Astrocyte (in vitro differentiated cells and primary cell): ENCODE measurements at regions not wholly inside any gene's neighbourhood (a gene's known extent, or its start where the extent isn't known, plus 50 kb on each side); places are given as distances from the start of the nearest gene placed in this dataset.

ENCODE experiments used
- EZH2 ChIP-seq: IDR thresholded peaks from 2 replicates; pipeline ENCODE4 v1.6.1; 2012; ENCODE audit warnings: mild to moderate bottlenecking, low read length, inconsistent platforms; ENCODE audit not compliant: insufficient read depth
- TF ChIP-seq, protein P1 (sequence below): IDR thresholded peaks from 2 replicates; pipeline ENCODE4 v1.5.1; 2011; ENCODE audit warnings: low read depth, mild to moderate bottlenecking, inconsistent platforms, low read length, moderate library complexity; ENCODE audit not compliant: insufficient read depth

GRCh38 chr6:103617642-103618041 lies 1242.1 kb downstream of the HACE1 start:
- no peak for TF ChIP-seq EZH2
- TF ChIP-seq, protein P1, sequence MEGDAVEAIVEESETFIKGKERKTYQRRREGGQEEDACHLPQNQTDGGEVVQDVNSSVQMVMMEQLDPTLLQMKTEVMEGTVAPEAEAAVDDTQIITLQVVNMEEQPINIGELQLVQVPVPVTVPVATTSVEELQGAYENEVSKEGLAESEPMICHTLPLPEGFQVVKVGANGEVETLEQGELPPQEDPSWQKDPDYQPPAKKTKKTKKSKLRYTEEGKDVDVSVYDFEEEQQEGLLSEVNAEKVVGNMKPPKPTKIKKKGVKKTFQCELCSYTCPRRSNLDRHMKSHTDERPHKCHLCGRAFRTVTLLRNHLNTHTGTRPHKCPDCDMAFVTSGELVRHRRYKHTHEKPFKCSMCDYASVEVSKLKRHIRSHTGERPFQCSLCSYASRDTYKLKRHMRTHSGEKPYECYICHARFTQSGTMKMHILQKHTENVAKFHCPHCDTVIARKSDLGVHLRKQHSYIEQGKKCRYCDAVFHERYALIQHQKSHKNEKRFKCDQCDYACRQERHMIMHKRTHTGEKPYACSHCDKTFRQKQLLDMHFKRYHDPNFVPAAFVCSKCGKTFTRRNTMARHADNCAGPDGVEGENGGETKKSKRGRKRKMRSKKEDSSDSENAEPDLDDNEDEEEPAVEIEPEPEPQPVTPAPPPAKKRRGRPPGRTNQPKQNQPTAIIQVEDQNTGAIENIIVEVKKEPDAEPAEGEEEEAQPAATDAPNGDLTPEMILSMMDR = no peak
